ENCODE measurements at regions not wholly inside any gene's neighbourhood (a gene's known extent, or its start where the extent isn't known, plus 50 kb on each side); places are given as distances from the start of the nearest gene placed in this dataset.
"Not testable (repeated sequence)": the region's sequence is repeated elsewhere in the genome, so short reads cannot be mapped to it uniquely, and the experiment has no call there.

DNA sequence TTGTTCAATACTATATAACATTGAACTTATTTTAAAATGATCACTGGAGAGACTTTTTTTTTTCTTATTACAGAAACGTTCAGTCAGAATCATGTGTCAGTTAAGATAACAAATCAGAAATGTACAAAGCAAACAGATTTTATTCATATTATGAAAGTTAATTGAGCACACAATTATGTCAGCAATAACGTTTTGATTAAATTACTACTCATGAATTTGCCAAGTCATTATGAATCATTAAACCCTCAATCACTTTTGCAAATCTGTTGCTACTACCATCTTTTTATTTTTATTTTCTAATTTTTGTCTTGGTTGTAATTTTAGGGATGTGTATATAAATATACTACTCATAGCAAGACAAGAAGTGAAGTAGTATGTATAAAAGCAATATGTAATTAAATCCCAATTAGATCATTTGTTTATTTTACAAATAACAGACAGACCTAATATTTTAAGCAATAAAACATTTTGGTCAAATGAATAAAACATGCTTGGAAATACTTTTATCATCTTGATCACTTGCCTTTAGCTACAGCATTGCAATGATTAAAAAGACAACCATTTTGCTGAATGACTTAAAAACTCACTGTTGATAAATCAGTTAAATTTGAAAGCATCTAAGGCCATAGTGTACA, 893.4 kb upstream of the MIR17HG start:
- in situ Hi-C loops (cut with HindIII; ENCODE audit: low pct_ligation_motif_present, low pct_unique_long_range_greater_than_20kb, low sequenced_read_pairs): no loop called here
- no peak for DNase-seq

DNA sequence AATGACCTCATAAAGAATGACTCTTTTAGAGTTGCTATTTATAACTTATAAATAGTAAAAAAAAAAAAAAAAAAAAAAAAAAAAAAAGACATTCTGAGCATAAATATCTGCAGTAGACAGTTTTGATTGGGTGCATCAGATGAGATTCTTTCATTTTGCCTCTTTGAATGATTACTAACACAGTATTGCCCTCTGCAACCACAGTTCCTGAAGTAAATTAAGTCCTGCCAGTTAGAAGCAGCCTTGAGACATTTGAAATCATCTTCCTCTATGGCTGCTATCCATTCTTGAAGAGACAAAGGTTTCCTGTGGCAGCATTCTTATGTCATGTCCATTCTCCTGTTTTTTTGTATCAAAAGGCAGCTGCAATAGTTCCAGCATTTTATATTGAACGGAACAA, 892.4 kb upstream of the MIR17HG start:
- in situ Hi-C loops (cut with HindIII; ENCODE audit: low pct_ligation_motif_present, low pct_unique_long_range_greater_than_20kb, low sequenced_read_pairs): no loop called here
- DNase-seq: no peak

DNA sequence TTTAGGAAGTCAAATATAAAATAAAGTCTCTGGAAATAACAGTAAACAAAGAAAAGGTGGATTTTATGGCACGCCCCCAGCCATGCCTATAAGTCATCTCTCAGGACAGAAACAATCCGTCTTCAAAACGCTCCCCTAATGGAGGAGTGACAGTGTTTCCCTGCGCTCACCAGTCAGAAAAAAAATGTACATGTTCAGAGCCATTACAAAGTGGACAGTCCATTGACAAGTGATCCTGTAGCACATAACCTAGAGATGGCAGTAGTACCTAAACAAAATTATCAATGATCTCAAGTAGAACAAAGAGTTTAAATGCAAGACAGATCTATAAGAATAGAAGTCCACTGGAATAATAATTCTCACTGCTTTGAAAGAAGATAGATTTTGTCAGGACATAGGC, 891.7 kb upstream of the MIR17HG start:
- no peak for DNase-seq
- in situ Hi-C loops (cut with HindIII; ENCODE audit: low pct_ligation_motif_present, low pct_unique_long_range_greater_than_20kb, low sequenced_read_pairs): no loop called here

DNA sequence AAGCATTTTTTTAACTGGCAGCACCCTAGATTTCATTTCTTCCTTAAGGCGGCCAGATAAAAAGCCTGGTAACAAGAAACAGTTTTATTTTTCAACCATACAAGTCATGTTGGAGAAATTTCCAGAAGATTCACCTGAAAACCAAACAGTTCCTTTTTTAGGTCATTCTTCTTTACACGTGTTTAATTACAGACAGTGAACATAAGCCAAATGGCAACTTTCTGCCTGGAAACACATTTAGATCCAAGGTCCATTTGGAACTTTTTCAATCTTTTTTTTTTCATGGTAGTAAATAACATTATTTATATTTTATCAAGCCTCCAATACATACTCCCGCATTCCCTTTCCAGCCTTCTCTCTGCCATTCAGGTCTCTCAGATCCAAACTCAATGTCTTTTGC, 886.1 kb upstream of the MIR17HG start:
- in situ Hi-C loops (cut with HindIII; ENCODE audit: low pct_ligation_motif_present, low pct_unique_long_range_greater_than_20kb, low sequenced_read_pairs): no loop called here
- no peak for DNase-seq

DNA sequence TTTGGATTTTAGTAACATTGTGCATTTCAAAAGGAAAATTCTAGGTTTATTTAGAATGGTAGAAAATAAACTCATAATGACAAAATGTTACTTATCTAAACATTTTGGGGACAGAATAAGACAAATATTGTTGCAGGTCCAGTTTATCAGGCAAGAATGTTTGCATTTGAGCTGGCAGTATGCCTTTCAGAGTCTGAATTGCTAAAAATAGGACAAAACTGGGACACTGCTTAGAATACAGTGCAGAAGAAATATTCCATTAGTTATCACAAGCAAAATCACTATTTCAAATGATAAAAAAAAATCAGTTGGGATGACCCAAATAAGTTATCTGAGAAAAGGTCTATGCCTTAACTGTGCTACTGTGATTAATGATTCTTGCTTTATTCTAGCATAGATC, 870.3 kb upstream of the MIR17HG start:
- DNase-seq: no peak
- in situ Hi-C loops (cut with HindIII; ENCODE audit: low pct_ligation_motif_present, low pct_unique_long_range_greater_than_20kb, low sequenced_read_pairs): no loop called here

DNA sequence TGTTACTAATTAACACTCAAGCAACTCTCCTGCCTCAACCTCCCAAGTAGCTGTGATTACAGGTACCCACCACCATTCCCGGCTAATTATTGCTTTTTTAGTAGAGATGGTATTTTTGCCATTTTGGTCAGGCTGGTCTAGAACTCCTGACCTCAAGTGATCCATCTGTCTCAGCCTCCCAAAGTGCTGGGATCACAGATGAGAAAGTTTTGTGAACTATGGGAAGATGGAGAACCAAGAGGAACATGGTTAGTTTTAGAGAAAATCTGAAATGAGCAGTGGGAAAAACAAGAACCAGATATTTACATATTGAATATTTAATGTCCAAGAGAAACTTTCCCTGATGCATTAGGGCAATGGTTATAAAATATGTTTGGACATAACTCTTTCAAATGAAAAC, 863.6 kb upstream of the MIR17HG start:
- DNase-seq: no peak
- in situ Hi-C loops (cut with HindIII; ENCODE audit: low pct_ligation_motif_present, low pct_unique_long_range_greater_than_20kb, low sequenced_read_pairs): no loop called here

DNA sequence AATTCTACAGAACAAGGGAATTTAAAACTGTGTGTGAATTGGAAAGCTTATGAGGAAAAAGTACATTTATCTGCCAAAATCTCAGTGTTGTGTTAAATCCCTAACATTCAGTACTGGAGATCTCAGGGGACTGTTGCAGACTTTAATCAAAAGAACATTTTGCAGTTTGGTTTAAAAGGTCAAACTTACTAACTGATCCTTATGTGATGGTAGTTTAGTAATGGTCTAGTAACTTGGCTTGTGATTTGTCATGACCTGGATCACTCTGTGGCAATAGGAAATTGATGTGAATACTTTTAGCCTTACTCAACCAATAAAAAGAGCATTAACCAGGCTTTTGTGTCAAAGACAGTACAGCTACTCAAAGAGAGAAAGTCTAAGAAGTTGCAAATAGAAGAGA, 862.1 kb upstream of the MIR17HG start:
- DNase-seq: peak; percentile 80
- in situ Hi-C loops (cut with HindIII; ENCODE audit: low pct_ligation_motif_present, low pct_unique_long_range_greater_than_20kb, low sequenced_read_pairs): no loop called here

DNA sequence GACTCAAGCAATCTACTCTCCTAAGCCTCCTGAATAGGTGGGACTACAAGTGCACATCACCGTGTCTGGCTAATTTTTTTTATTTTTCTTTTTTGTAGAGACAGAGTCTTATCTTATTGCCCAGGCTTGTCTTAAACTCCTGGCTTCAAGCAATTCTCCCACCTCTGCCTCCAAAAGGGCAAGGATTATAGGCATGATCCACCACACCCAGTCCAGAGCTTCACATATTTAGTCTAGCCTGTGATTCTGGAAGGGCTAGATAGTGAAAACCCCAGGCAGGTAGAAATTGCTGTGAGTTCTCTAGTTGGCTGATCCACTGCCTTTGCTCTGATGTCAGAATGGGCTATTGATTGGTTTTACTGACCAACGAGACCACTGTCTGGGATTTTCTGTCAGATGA, 854.6 kb upstream of the MIR17HG start:
- in situ Hi-C loops (cut with HindIII; ENCODE audit: low pct_ligation_motif_present, low pct_unique_long_range_greater_than_20kb, low sequenced_read_pairs): no loop called here

DNA sequence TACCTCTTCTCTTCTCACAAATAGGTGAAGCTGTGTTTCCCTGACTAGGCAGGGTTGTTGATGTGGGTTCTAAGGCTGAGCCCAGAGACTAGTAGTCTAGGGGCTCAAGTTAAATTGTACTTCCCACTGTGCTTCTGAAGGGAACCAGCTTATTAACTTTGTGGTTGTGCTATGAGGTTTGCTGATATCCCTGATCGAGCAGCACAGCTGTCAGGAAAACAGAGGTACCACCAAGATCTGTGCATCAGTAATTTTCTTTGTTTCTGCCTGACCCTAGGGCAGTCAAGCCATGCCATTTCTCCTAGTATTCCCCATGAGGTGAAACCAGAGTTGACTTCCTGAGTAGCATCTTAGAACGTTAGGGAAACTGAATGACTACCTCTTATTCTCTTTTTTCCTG, 853.8 kb upstream of the MIR17HG start:
- in situ Hi-C loops (cut with HindIII; ENCODE audit: low pct_ligation_motif_present, low pct_unique_long_range_greater_than_20kb, low sequenced_read_pairs): no loop called here
- no peak for DNase-seq

More for the DNA sequence above, 854.6 kb upstream of the MIR17HG start:
- no peak for DNase-seq

DNA sequence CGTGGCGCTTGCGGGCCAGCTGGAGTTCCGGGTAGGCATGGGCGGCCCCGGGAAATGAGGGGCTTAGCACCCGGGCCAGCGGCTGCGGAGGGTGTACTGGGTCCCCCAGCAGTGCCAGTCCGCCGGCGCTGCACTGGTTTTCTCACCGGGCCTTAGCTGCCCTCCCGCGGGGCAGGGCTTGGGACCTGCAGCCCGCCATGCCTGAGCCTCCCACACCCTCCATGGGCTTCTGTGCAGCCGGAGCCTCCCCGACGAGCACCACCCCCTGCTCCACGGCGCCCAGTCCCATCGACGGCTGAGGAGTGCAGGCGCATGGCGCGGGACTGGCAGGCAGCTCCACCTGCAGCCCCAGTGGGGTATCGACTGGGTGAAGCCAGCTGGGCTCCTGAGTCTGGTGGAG, 852.6 kb upstream of the MIR17HG start:
- in situ Hi-C loops (cut with HindIII; ENCODE audit: low pct_ligation_motif_present, low pct_unique_long_range_greater_than_20kb, low sequenced_read_pairs); DNase-seq: not testable (repeated sequence)

DNA sequence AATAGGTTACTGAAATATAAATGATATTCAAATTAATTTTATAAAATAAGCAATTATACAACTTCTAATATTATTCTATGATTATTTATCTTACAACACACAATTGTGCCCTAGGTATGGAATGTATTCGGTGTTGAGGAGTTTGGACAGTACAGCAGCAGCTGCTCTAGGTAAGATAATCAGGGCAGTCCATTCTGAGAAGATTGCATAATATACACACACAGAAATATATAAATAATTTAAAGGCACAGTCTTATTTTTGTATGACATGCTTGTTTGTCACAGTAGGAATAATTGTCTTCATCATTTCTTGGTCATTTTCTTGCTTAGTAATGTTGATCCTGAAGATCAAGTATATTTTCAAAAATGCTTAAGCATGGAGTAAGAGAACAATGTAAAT, 849.4 kb upstream of the MIR17HG start:
- in situ Hi-C loops (cut with HindIII; ENCODE audit: low pct_ligation_motif_present, low pct_unique_long_range_greater_than_20kb, low sequenced_read_pairs): no loop called here
- DNase-seq: no peak

DNA sequence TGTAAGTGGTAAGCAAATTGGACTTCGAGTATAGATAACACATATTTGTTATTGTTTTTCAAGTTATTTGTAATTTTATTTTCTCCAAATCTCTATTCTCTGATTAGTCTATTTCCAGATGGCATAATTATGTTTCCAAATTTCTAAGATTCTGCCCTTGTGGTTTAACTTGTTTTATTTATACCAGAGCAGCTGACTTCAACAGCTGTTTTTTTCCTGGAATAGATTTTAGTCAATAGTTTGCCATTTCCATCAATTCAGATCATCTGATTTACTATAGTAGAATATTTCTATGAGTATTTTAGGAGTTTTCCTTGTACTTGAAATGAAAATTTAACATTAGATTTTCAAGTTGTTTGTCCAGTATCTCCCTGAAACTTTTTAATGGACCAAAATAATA, 848.7 kb upstream of the MIR17HG start:
- in situ Hi-C loops (cut with HindIII; ENCODE audit: low pct_ligation_motif_present, low pct_unique_long_range_greater_than_20kb, low sequenced_read_pairs): no loop called here
- no peak for DNase-seq

DNA sequence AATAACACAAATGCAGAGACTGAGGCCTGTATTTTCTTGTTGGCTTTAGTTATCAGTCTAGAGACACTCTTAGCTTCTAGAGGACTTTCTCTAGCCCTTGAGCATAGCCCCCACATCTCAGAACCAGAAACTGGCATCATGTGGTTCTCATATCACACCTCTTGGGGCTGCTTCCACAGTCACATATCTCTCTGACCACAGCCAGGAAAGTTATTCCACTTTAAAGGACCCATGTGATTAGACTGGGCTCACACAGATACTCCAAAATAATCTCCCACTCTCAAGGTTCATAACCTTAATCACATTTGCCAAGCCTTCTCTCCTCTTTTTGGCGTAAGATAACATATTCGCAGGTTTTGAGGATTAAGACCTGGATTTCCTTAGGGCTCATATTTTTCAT, 846.9 kb upstream of the MIR17HG start:
- DNase-seq: no peak
- in situ Hi-C loops (cut with HindIII; ENCODE audit: low pct_ligation_motif_present, low pct_unique_long_range_greater_than_20kb, low sequenced_read_pairs): no loop called here

DNA sequence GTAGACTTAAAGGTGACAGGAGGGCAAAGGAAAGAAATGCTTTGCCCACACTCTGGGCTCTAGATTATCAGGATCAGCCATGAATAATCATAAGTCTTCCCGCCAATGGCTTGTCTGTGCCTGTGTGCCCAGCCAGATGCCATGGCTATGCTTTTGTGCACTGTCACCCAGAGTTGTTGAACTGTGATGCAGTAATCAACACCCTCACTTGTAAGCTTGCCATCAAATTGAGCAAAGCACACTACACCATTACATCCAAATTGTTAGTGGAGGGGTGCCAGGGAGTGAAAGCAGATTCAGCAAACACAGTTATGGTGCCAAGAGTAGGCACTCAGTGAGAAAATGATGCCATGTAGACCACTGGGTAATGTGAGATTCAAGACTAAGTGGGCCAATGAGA, 845.3 kb upstream of the MIR17HG start:
- no peak for DNase-seq
- in situ Hi-C loops (cut with HindIII; ENCODE audit: low pct_ligation_motif_present, low pct_unique_long_range_greater_than_20kb, low sequenced_read_pairs): no loop called here

DNA sequence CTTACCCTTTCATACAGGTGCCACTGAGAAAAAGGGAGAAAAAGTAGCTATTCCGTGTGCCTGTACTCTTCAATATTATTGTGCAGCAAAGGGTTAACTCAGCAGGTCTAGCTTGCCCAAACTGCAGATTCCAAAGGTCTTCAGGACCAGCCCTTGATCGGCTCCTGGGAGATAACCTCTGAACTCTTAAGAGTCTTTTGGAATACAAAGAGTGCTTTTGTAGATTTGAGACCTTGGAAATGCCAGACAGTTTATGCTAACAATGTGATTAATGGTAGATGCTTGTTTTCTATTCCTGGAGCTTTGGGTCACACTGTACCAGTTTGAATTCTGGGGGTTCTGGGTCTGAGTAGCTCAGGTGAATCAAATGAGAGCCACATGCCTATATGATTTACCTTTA, 844.7 kb upstream of the MIR17HG start:
- DNase-seq: no peak
- in situ Hi-C loops (cut with HindIII; ENCODE audit: low pct_ligation_motif_present, low pct_unique_long_range_greater_than_20kb, low sequenced_read_pairs): no loop called here

DNA sequence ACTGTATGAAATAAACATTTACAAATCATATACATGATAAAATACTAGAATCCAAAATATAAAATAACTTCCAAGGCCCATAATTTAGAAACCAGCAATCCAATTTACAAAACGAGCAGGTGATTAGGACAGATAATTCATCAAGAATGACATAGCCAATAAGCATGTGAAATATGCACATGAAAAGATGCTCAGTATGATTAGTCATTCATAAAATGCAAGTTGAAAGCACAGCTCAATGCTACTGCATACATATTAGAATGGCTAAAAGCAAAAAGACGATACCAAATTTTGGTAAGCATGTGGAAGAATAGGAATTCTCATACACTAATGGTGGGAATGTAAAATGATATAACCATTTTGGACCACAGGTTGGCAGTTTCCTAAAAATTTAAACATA, 837.2 kb upstream of the MIR17HG start:
- in situ Hi-C loops (cut with HindIII; ENCODE audit: low pct_ligation_motif_present, low pct_unique_long_range_greater_than_20kb, low sequenced_read_pairs): no loop called here
- DNase-seq: no peak

DNA sequence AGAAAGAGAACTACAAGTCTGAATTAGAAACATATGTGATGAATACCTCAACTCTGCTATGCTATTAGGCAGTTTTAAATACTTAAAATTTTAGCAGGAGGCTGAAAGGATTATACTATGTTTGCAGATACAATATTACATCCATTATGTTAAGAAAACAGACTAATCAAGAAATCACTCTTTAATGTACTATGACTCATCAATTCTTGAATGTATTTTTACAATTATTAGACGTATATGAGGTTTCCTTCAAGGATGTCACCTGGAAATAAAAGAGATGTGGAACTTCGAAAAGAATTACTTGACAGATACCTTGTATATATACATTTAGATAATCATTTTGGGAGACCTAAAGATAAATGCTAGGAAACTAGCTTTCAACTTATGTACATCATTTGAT, 835.6 kb upstream of the MIR17HG start:
- no peak for DNase-seq
- in situ Hi-C loops (cut with HindIII; ENCODE audit: low pct_ligation_motif_present, low pct_unique_long_range_greater_than_20kb, low sequenced_read_pairs): no loop called here

DNA sequence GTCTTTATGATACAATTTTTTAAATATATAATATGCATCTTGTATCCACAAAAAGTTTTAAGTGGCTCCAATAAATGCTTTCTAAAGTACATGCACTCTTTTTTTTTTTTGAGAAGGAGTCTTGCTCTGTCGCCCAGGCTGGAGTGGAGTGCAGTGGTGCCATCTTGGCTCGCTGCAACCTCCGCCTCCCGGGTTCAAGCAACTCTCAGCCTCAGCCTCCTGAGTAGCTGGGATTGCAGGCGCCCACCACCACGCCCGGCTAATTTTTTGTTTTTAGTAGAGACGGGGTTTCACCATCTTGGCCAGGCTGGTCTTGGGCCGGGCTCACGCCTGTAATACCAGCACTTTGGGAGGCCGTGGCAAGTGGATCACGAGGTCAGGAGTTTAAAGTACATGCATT, 832.8 kb upstream of the MIR17HG start:
- in situ Hi-C loops (cut with HindIII; ENCODE audit: low pct_ligation_motif_present, low pct_unique_long_range_greater_than_20kb, low sequenced_read_pairs); DNase-seq: not testable (repeated sequence)

DNA sequence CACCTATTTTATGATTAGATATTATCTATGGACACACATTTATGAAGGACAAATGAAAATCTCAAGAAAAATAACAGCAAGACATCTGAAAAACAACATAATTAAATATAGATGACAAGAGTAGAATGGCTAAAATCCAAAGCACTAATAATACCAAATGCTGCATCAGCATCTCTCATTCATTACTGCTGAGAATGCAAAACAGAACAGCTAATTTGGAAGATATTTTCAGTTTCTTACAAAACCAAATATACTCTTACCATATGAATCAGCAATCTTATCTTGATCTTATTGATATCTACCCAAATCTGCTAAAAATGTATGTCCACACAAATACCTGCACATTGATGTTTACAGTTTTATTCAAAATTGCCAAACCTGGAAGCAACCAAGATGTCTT, 829.1 kb upstream of the MIR17HG start:
- in situ Hi-C loops (cut with HindIII; ENCODE audit: low pct_ligation_motif_present, low pct_unique_long_range_greater_than_20kb, low sequenced_read_pairs): no loop called here
- DNase-seq: no peak

DNA sequence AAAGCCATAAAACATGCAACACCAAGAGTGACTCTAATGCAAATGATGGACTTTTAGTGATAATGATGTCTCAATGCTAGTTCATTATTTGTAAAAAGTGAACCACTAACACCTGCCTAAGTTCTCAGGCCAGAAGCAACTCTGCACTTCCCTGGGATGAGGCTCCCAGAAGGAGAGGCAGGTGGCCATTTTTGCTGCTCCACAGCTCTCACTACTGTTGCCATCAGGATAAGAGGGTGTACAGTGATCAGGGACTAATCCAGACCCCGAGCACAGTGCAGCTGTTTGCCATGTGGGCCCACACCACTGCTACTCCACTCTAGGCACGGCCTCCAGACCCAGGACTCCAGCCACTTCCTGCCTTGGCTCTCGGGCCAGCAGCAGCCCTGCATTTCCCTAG, 828.3 kb upstream of the MIR17HG start:
- in situ Hi-C loops (cut with HindIII; ENCODE audit: low pct_ligation_motif_present, low pct_unique_long_range_greater_than_20kb, low sequenced_read_pairs): no loop called here

DNA sequence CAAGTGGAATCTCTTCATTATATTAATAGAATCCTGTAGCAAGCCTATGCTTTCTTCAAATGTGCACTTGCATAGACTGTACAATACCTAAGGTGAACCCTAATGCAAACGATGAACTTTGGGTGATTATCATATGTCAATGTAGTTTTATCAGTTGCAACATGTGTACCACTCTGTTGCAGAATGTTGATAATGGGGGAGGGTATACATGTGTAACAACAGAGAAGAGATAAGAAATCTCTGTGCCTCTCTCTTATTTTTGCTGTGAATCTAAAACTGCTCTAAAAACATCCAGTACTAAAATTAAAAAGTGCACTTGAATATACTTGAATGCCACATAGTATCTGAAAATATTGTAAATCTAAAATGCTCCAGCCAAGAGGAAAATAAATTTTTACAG, 820.8 kb upstream of the MIR17HG start:
- in situ Hi-C loops (cut with HindIII; ENCODE audit: low pct_ligation_motif_present, low pct_unique_long_range_greater_than_20kb, low sequenced_read_pairs): no loop called here
- DNase-seq: no peak

More for the DNA sequence above, 828.3 kb upstream of the MIR17HG start:
- no peak for DNase-seq
